ENCODE measurements at regions not wholly inside any gene's neighbourhood (a gene's known extent, or its start where the extent isn't known, plus 50 kb on each side); places are given as distances from the start of the nearest gene placed in this dataset.

- POLR2A ChIA-PET = no interaction called here
- Mint-ChIP-seq H3K4me1 (no peaks in the 10 kb centered on the region), H3K4me3 (no peak overlapping the region), H3K9me3 (no peaks in the 10 kb centered on the region), H3K27ac (no peak overlapping the region), H3K36me3 (ENCODE audit: low read depth) (no peaks in the 10 kb centered on the region), H3K27me3 (no peaks in the 10 kb centered on the region)
- DNase-seq (no peak), ATAC-seq (ENCODE audit: low read depth) (no peak)
- no peak for TF ChIP-seq CTCF (IDR thresholded peaks at IDR 0.05)
- intact Hi-C loops (cut with micrococcal nuclease) = no loop called here
- CTCF ChIA-PET = no interaction called here
These were observed 356.3 kb downstream of the CXCL12 start for GRCh38 chr10:44028384-44029137.

- Mint-ChIP-seq H3K4me1 (no peaks in the 10 kb centered on the region), H3K27me3 (no peaks in the 10 kb centered on the region), H3K27ac (no peak overlapping the region), H3K4me3 (no peak overlapping the region), H3K36me3 (ENCODE audit: low read depth) (no peaks in the 10 kb centered on the region), H3K9me3 (no peaks in the 10 kb centered on the region)
- ATAC-seq (ENCODE audit: low read depth) (no peak), DNase-seq (no peak)
- ChIA-PET CTCF (no interaction called here), POLR2A (no interaction called here)
- no peak for TF ChIP-seq CTCF (IDR thresholded peaks at IDR 0.05)
- intact Hi-C loops (cut with micrococcal nuclease) = no loop called here
These were observed 360.4 kb downstream of the CXCL12 start for GRCh38 chr10:44024356-44025116.

GRCh38 chr10:44023517-44023916, 361.4 kb downstream of the CXCL12 start:
- no peak for TF ChIP-seq CTCF (IDR thresholded peaks at IDR 0.05)
- intact Hi-C loops (cut with micrococcal nuclease) = no loop called here
- H3K9me3 Mint-ChIP-seq = no peaks in the 10 kb centered on the region
- ChIA-PET CTCF (no interaction called here), POLR2A (no interaction called here)
- DNase-seq (no peak), ATAC-seq (ENCODE audit: low read depth) (no peak)
- H3K27ac Mint-ChIP-seq = no peak overlapping the region
- no peaks in the 10 kb centered on the region for H3K36me3 Mint-ChIP-seq (ENCODE audit: low read depth)
- H3K4me3 Mint-ChIP-seq = no peak overlapping the region
- no peaks in the 10 kb centered on the region for H3K4me1 Mint-ChIP-seq
- H3K27me3 Mint-ChIP-seq = no peaks in the 10 kb centered on the region

GRCh38 chr10:44022203-44022602, 362.7 kb downstream of the CXCL12 start:
- no peaks in the 10 kb centered on the region for H3K4me1 Mint-ChIP-seq
- POLR2A ChIA-PET = no interaction called here
- H3K27ac Mint-ChIP-seq = no peak overlapping the region
- intact Hi-C loops (cut with micrococcal nuclease) = no loop called here
- H3K9me3 Mint-ChIP-seq = no peaks in the 10 kb centered on the region
- no peak overlapping the region for H3K4me3 Mint-ChIP-seq
- no peaks in the 10 kb centered on the region for H3K27me3 Mint-ChIP-seq
- CTCF ChIA-PET = no interaction called here
- H3K36me3 Mint-ChIP-seq (ENCODE audit: low read depth) = no peaks in the 10 kb centered on the region
- no peak for ATAC-seq (ENCODE audit: low read depth)
- no peak for DNase-seq
- no peak for TF ChIP-seq CTCF (IDR thresholded peaks at IDR 0.05)

GRCh38 chr10:44020322-44021111, 364.4 kb downstream of the CXCL12 start:
- no peak overlapping the region for H3K4me3 Mint-ChIP-seq
- CTCF ChIA-PET = no interaction called here
- no peak for TF ChIP-seq CTCF (IDR thresholded peaks at IDR 0.05)
- H3K9me3 Mint-ChIP-seq = no peaks in the 10 kb centered on the region
- DNase-seq (no peak), ATAC-seq (ENCODE audit: low read depth) (no peak)
- no peaks in the 10 kb centered on the region for H3K36me3 Mint-ChIP-seq (ENCODE audit: low read depth)
- no peaks in the 10 kb centered on the region for H3K27me3 Mint-ChIP-seq
- POLR2A ChIA-PET = no interaction called here
- no peaks in the 10 kb centered on the region for H3K4me1 Mint-ChIP-seq
- intact Hi-C loops (cut with micrococcal nuclease) = no loop called here
- no peak overlapping the region for H3K27ac Mint-ChIP-seq
